ENCODE measurements at regions not wholly inside any gene's neighbourhood (a gene's known extent, or its start where the extent isn't known, plus 50 kb on each side); places are given as distances from the start of the nearest gene placed in this dataset.

GRCh38 chr13:80598189-80598588 is 257.3 kb upstream of the SPRY2 start (continued):
- no peak for TF ChIP-seq EZH2phosphoT487 (IDR thresholded peaks at IDR 0.05; ENCODE audit: unreplicated experiment)
- TF ChIP-seq ZNF462 (CRISPR knock-in tag; IDR thresholded peaks at IDR 0.05): no peak
- TF ChIP-seq CTCF (conservative IDR thresholded peaks at IDR 0.05; ENCODE audit: low read depth in 2 of 2): no peak

- Histone ChIP-seq H4K20me1 (replicated peaks; ENCODE audit: insufficient read depth) (no peaks in the 10 kb centered on the region), H3K4me1 (ENCODE audit: insufficient read depth) (no peaks in the 10 kb centered on the region), H2AFZ (no peak overlapping the region), H3K4me2 (no peak overlapping the region), H3K79me2 (replicated peaks; ENCODE audit: insufficient read depth) (no peaks in the 10 kb centered on the region), H3K27ac (ENCODE audit: low read depth) (no peak overlapping the region), H3K27me3 (ENCODE audit: insufficient read depth) (no peaks in the 10 kb centered on the region), H3F3A (replicated peaks; ENCODE audit: low read depth) (no peaks in the 10 kb centered on the region), H3K36me3 (ENCODE audit: insufficient read depth) (no peaks in the 10 kb centered on the region), H3K4me3 (no peak overlapping the region), H3K9me2 (ENCODE audit: insufficient read depth) (peaks cover 3% of the 10 kb centered on the region; the same call in 1 of the 2 replicates)
- Mint-ChIP-seq H3K4me1 (peaks cover 12% of the 10 kb centered on the region), H3K4me3 (no peak overlapping the region), H3K27me3 (ENCODE audit: insufficient read depth, low read depth, poor library complexity) (peaks cover 3% of the 10 kb centered on the region), H3K27ac (peak overlapping the region; percentile 15), H3K36me3 (ENCODE audit: low read depth) (no peaks in the 10 kb centered on the region), H3K9me3 (no peaks in the 10 kb centered on the region)
- no peak for ATAC-seq
- no peak for DNase-seq (ENCODE audit: low spot score)
- TF ChIP-seq NANOG (IDR thresholded peaks at IDR 0.05; ENCODE audit: borderline replicate concordance) (no peak), CTCF (conservative IDR thresholded peaks at IDR 0.05; ENCODE audit: low read depth in 2 of 2) (no peak), ZNF331 (CRISPR knock-in tag; IDR thresholded peaks at IDR 0.05; ENCODE audit: low read depth) (no peak), EZH2phosphoT487 (IDR thresholded peaks at IDR 0.05; ENCODE audit: unreplicated experiment) (no peak), JUNB (IDR thresholded peaks at IDR 0.05; ENCODE audit: unreplicated experiment) (no peak), EZH2 (IDR thresholded peaks at IDR 0.05; ENCODE audit: low read depth, unreplicated experiment) (no peak), ZNF114 (CRISPR knock-in tag; IDR thresholded peaks at IDR 0.05) (no peak), REST (IDR thresholded peaks at IDR 0.05; ENCODE audit: unreplicated experiment) (no peak), CREB1 (CRISPR knock-in tag; IDR thresholded peaks at IDR 0.05; ENCODE audit: low read depth) (no peak)
Measured at GRCh38 chr13:80591976-80592740, 251.2 kb upstream of the SPRY2 start.
